ENCODE measurements at regions not wholly inside any gene's neighbourhood (a gene's known extent, or its start where the extent isn't known, plus 50 kb on each side); places are given as distances from the start of the nearest gene placed in this dataset.

DNA sequence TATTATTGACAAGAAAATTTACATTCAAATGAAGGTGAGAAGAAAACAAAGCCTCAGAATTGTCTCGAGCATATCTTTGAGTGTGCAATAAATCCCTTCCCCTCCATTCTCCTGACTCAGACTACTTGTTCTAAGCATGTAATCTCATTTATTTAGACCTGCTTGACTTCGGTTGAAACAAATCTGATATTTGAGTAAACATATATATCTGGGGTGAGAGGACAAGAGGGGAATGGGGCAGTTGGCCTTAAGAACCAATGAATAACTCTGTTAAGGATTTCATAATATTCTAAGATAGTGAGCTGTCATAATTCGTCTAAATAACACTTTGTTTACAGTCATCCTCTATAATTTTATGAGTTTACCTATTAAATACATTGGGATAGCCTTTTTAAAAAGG is 142.7 kb downstream of the SIPA1L2 start:
- DNase-seq, result no peak
- H3K36me3 ChIP-seq (replicated peaks; ENCODE audit: control insufficient read depth, insufficient read depth, low read length), result no peaks in the 10 kb centered on the region; the same call in 1 of the 2 replicates
- H3K27me3 ChIP-seq (ENCODE audit: control insufficient read depth, insufficient read depth, low read length), result no peaks in the 10 kb centered on the region
- H3K4me3 ChIP-seq (ENCODE audit: insufficient read depth, low read depth, low read length), result no peak overlapping the region

DNA sequence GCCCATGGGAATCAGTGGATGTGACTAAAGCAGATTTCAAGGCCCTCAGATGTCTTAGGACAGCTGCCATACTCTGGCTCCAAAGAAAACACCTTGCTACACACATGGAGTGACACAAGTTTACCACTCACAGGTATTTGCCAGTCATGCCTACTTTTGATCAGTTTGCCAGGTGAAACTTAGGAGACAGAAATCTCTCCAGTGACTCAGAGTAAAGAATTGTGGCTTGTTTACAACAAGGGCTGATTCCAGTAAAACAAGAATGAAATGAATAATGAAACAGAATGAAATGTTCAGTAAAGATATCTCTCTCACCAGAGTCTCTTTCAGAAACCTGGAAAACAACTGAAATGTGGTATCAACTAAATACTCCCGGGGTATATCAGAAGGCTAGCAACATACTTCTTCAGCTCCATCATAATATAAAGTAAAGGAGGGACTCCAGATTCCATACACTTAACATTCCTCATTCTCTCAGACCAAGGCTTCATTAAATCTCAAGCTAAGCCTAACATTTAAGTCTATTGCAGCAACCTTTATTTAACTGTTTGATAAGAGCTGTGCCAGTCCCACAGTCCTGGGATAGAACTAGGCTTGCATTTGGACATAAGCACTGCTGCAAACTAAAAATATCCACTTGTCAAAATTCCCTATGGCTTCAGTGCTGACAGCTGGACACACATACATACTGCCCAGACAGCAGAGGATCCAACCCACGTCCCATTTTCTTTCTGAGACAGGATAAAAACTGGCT is 143.3 kb downstream of the SIPA1L2 start:
- Histone ChIP-seq H3K36me3 (replicated peaks; ENCODE audit: control insufficient read depth, insufficient read depth, low read length) (no peaks in the 10 kb centered on the region; the same call in 1 of the 2 replicates), H3K27me3 (ENCODE audit: control insufficient read depth, insufficient read depth, low read length) (no peaks in the 10 kb centered on the region), H3K4me3 (ENCODE audit: insufficient read depth, low read depth, low read length) (no peak overlapping the region)
- no peak for DNase-seq

DNA sequence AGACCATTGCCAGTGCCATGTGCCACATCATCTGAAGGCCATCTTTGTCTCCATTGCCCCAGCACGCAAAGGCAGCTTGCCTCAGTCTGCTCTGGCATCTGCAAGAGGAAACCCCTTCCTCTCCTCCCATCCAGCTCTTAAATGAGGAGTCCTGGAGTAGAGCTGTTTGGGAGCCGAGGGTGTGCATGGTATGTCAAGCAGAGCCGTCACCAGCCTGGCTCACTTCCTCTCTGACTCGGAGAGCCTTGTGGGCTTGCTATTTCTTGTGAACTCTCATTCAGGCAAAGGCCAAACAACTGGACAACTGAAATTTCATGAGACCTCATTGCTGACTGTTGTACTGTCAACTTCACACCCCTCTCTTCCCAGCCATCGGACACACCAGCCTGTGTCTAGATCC is 143.9 kb downstream of the SIPA1L2 start:
- no peak for DNase-seq
- no peaks in the 10 kb centered on the region for H3K27me3 ChIP-seq (ENCODE audit: control insufficient read depth, insufficient read depth, low read length)
- no peak overlapping the region for H3K4me3 ChIP-seq (ENCODE audit: insufficient read depth, low read depth, low read length)
- no peaks in the 10 kb centered on the region; the same call in 1 of the 2 replicates for H3K36me3 ChIP-seq (replicated peaks; ENCODE audit: control insufficient read depth, insufficient read depth, low read length)

DNA sequence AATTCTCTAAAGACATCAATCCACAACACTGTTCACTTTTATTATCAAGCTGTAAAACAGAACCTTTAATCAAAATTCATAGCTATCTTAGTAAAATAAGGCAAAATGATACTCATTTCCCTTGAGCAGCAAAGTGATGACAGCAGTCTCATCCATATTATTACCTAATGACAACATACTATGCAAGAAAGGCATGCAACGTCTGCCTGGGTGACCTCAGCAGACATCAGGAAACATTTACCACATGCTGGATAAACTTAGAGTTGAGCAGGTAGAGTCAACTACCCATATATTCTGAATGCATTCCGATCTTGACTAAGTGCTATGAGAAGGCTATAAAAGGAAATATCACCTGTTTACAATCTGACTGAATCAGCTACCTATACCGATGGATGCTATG is 145.1 kb downstream of the SIPA1L2 start:
- no peaks in the 10 kb centered on the region; the same call in 1 of the 2 replicates for H3K36me3 ChIP-seq (replicated peaks; ENCODE audit: control insufficient read depth, insufficient read depth, low read length)

DNA sequence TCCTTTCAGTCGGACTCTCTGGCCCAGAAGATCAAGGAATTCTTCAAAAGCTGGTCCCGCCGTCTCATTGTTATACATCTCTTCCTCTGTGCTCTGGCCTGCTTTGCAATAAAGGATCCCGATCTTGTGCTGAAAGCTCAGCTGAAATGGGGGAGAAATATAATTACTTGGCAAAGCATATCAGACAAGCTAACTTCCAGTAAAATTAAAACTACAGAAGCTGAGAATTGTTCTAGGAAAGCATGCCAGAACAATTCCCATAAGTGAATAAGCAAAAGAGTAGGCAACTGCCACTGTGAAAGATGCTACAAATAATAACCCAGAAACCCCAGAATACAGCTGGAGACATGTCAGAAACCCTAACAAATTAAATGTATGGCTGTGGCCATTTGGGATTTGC is 146.1 kb downstream of the SIPA1L2 start:
- Histone ChIP-seq H3K27me3 (ENCODE audit: control insufficient read depth, insufficient read depth, low read length) (no peaks in the 10 kb centered on the region), H3K4me3 (ENCODE audit: insufficient read depth, low read depth, low read length) (no peak overlapping the region), H3K36me3 (replicated peaks; ENCODE audit: control insufficient read depth, insufficient read depth, low read length) (no peaks in the 10 kb centered on the region; the same call in 1 of the 2 replicates)
- no peak for DNase-seq

More for the DNA sequence above, 145.1 kb downstream of the SIPA1L2 start:
- Histone ChIP-seq H3K4me3 (ENCODE audit: insufficient read depth, low read depth, low read length) (no peak overlapping the region), H3K27me3 (ENCODE audit: control insufficient read depth, insufficient read depth, low read length) (no peaks in the 10 kb centered on the region)
- no peak for DNase-seq

DNA sequence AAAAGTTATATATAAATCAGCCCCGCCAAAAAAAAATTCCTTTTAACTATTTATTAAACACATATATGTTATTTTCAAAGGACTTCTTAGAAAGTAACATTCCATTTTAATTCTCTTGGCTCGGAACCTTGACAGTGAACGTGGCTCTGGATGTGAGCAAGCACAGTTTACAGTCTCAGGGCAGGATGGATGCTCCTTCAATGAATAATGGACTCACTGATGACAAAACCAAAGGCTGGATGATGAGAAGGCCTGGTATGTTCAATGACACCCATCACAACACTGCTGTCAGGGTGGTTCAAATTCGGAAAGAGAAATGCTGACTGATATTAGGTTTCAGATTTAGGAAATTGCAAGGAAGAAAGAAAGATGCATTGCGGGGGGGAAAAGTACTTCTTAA is 148.8 kb downstream of the SIPA1L2 start:
- no peaks in the 10 kb centered on the region for H3K27me3 ChIP-seq (ENCODE audit: control insufficient read depth, insufficient read depth, low read length)
- H3K36me3 ChIP-seq (replicated peaks; ENCODE audit: control insufficient read depth, insufficient read depth, low read length), result no peaks in the 10 kb centered on the region; the same call in 1 of the 2 replicates
- H3K4me3 ChIP-seq (ENCODE audit: insufficient read depth, low read depth, low read length), result no peak overlapping the region
- no peak for DNase-seq

DNA sequence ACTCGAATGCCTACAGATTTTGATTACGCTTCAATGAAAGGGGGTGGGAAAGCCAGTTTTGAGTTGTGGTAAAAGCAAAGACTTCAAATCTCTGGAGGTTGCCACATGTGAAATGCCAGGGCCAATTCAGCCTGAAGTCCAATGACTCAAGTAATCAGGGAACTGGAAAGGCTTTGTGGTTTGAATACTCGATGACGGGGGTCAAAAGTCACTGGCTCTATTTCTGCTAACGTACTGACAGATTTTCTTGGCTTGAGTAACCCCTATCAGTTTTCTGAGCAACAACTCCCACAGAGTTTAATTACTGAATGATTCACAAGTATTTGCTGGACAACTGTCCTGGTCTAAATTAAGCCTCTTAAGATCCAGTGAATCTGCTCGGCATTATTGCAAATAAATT is 152.2 kb downstream of the SIPA1L2 start:
- DNase-seq, result no peak
- Histone ChIP-seq H3K4me3 (ENCODE audit: insufficient read depth, low read depth, low read length) (no peak overlapping the region), H3K27me3 (ENCODE audit: control insufficient read depth, insufficient read depth, low read length) (no peaks in the 10 kb centered on the region), H3K36me3 (replicated peaks; ENCODE audit: control insufficient read depth, insufficient read depth, low read length) (no peaks in the 10 kb centered on the region)

DNA sequence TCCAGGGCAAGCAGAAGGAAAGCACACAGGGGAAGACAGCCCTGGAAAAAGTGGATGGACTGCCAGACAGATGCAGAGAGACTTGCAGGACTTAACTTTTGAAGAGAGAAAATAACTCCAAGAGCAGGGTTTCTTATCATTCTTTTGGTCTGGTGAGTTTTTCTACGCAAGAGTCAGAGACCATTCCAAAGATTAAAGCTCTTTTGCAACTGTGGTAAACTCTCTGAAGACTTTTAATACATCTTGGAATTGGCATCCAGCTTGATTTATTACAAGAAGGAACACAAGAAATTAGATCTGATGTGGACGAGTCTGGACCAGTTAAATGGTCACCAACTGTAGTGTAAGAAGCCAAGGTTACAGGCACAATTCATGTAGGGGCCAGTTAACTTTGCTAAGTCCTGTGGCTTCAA is 153.4 kb downstream of the SIPA1L2 start:
- no peak overlapping the region for H3K4me3 ChIP-seq (ENCODE audit: insufficient read depth, low read depth, low read length)
- H3K36me3 ChIP-seq (replicated peaks; ENCODE audit: control insufficient read depth, insufficient read depth, low read length), result no peaks in the 10 kb centered on the region
- DNase-seq, result no peak
- H3K27me3 ChIP-seq (ENCODE audit: control insufficient read depth, insufficient read depth, low read length), result no peaks in the 10 kb centered on the region

DNA sequence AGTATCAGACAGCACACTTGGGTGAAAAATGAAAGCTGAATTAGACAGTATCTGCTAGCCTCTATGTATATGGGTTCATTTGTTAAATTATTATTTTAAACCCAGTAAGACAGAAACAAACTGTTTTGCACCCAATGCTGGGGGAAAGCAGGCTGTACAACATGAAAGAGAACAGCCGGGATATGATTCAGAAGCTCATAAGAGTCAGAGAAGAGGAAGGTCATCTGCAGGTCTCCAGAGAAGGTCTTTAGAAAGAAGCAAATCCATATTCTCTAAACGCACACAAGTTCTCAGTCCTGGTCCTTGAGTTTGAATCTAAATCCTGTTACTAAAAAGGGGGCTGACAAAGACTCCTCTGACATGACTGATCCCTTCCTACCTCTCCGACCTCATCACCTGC is 155.1 kb downstream of the SIPA1L2 start:
- H3K36me3 ChIP-seq (replicated peaks; ENCODE audit: control insufficient read depth, insufficient read depth, low read length), result no peaks in the 10 kb centered on the region; the same call in 1 of the 2 replicates
- no peak for DNase-seq
- H3K27me3 ChIP-seq (ENCODE audit: control insufficient read depth, insufficient read depth, low read length), result no peaks in the 10 kb centered on the region
- no peak overlapping the region for H3K4me3 ChIP-seq (ENCODE audit: insufficient read depth, low read depth, low read length)

DNA sequence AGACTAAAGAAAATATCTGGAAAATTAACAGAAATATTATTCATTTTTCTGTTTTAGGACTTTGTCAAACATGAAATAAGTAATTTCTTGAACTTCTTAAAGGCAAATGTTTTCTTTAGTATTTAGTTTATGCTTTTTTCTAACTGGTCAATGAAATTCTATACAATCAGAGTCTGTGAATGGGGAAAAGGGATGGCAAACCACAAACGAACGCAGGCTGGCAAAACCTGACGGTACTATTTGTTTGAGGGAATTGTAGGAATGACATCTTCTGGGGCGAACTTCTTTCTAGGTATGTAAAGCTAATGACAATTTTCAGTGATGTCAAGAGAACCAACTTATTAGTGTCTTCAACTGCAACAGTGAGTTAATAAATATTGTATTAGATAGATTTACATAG is 156.0 kb downstream of the SIPA1L2 start:
- no peak for DNase-seq
- Histone ChIP-seq H3K4me3 (ENCODE audit: insufficient read depth, low read depth, low read length) (no peak overlapping the region), H3K36me3 (replicated peaks; ENCODE audit: control insufficient read depth, insufficient read depth, low read length) (no peaks in the 10 kb centered on the region; the same call in 1 of the 2 replicates), H3K27me3 (ENCODE audit: control insufficient read depth, insufficient read depth, low read length) (peaks cover under 1% of the 10 kb centered on the region; the same call in 1 of the 2 replicates)

DNA sequence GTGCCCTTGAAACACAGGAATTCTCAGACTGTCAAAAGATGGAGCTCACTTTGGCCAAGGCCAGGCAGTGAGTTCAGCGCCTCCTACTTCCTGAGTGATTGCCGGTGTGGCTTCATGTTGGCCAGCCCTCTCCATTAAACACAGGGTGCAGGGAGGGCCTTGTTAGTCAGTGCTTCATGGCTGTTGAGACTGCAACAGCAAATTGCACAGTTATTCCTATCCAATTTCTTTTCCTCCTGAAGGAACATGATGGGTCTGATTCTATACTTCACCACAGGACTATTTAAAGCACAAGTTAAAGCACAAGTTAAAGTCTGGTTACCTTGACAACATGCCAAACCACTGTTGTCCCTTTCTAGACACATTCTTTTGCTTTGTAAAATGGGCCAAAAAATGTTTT is 156.6 kb downstream of the SIPA1L2 start:
- no peak overlapping the region for H3K4me3 ChIP-seq (ENCODE audit: insufficient read depth, low read depth, low read length)
- H3K27me3 ChIP-seq (ENCODE audit: control insufficient read depth, insufficient read depth, low read length), result peaks cover 2% of the 10 kb centered on the region; the same call in 1 of the 2 replicates
- no peaks in the 10 kb centered on the region; the same call in 1 of the 2 replicates for H3K36me3 ChIP-seq (replicated peaks; ENCODE audit: control insufficient read depth, insufficient read depth, low read length)
- no peak for DNase-seq

DNA sequence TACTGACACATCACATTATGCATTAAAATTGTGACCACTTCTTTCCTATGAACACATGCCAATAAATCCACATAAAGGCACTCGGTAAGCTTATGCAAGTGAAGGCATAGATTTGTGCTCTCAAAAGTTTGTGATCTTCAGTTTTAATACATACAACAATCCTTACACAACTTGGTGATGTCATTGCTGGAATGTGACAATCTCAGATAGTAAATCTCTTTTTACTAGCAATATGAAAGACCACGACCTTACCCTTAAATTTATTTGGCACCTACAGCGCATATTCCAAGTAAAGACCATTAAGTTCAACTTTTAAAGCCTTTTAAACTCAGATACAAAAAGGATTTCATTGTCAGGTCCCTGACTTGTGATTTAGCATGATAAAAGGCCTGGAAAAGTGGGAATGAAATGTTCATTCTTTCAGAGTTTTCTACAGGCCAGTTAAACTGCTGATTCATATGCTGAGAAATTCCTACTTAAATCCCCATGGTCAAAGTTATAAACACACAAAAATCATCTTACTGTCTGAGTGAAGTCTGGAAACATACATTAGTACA is 157.4 kb downstream of the SIPA1L2 start:
- H3K36me3 ChIP-seq (replicated peaks; ENCODE audit: control insufficient read depth, insufficient read depth, low read length), result no peaks in the 10 kb centered on the region; the same call in 1 of the 2 replicates
- no peak for DNase-seq
- H3K27me3 ChIP-seq (ENCODE audit: control insufficient read depth, insufficient read depth, low read length), result peaks cover 2% of the 10 kb centered on the region; the same call in 1 of the 2 replicates
- no peak overlapping the region for H3K4me3 ChIP-seq (ENCODE audit: insufficient read depth, low read depth, low read length)

DNA sequence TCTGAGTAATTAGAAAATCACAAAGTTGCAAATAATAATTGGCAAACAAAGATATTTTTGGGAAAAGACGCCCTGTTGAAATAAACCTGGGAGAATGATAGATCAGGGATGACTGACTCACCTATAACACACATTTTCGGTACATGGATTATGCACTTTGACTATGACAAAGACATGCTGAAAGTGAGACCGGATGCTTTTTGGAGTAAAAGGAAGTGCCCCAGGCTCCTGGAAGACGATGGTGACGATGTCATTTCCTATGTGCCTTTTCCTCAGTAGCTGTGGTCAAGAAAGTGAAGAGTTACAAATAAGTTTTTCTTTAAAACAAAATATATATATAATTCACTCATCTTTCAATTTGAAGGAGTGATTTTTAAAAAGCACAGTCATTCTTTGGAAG is 158.7 kb downstream of the SIPA1L2 start:
- Histone ChIP-seq H3K36me3 (replicated peaks; ENCODE audit: control insufficient read depth, insufficient read depth, low read length) (no peaks in the 10 kb centered on the region; the same call in 1 of the 2 replicates), H3K27me3 (ENCODE audit: control insufficient read depth, insufficient read depth, low read length) (peaks cover 2% of the 10 kb centered on the region; the same call in 1 of the 2 replicates), H3K4me3 (ENCODE audit: insufficient read depth, low read depth, low read length) (no peak overlapping the region)
- no peak for DNase-seq

DNA sequence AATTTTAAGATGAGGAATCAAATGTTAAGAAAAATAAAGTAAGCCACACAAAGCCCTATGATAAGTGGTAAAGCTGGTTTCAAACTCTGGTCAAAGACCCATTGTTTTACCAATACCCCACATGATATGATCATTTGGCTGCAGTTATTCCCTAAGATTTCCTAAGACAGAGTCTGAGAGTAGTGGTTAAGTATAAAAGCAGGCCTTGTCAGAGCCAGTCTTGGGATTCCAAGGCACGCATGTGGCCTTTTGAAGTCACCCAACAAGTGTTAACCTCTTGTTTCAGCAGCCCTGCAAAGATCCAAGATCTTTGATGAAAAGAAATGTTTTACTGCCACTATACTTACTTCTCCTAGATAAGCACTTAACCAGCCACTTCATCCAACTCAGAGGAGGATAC is 159.2 kb downstream of the SIPA1L2 start:
- H3K4me3 ChIP-seq (ENCODE audit: insufficient read depth, low read depth, low read length), result no peak overlapping the region
- no peaks in the 10 kb centered on the region; the same call in 1 of the 2 replicates for H3K36me3 ChIP-seq (replicated peaks; ENCODE audit: control insufficient read depth, insufficient read depth, low read length)
- no peak for DNase-seq

DNA sequence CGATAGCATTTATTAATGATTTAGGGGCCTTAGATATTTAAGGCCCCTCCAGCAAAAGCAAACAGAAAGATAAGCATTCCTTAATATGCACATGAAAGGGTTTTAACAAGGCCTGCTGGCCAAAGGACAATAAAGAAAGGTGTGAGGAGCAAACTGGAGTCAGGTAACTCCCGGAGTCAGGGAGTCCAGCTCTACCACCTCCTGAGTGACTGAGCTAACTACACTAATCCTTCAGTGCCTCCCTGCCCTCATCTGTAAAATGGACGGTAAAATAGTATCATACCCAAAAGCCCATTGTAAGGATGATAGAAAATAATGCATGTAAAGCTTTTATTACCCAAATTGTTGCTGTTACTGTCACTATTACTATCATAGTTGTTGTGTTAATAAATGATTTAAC is 161.7 kb downstream of the SIPA1L2 start:
- H3K4me3 ChIP-seq (ENCODE audit: insufficient read depth, low read depth, low read length), result no peak overlapping the region
- DNase-seq, result peak; percentile 61
- H3K36me3 ChIP-seq (replicated peaks; ENCODE audit: control insufficient read depth, insufficient read depth, low read length), result no peaks in the 10 kb centered on the region; the same call in 1 of the 2 replicates
- peaks cover 2% of the 10 kb centered on the region; the same call in 1 of the 2 replicates for H3K27me3 ChIP-seq (ENCODE audit: control insufficient read depth, insufficient read depth, low read length)

More for the DNA sequence above, 159.2 kb downstream of the SIPA1L2 start:
- peaks cover 2% of the 10 kb centered on the region; the same call in 1 of the 2 replicates for H3K27me3 ChIP-seq (ENCODE audit: control insufficient read depth, insufficient read depth, low read length)

Measured in H7 (cell line).